PC-3 (cell line): ENCODE measurements at regions not wholly inside any gene's neighbourhood (a gene's known extent, or its start where the extent isn't known, plus 50 kb on each side); places are given as distances from the start of the nearest gene placed in this dataset.

Experiments used
- EZH2 ChIP-seq: fragments of 300-600 bp; sonication (generic); IDR thresholded peaks from one replicate; pipeline ENCODE4 v1.6.1; 2017; ENCODE audit warnings: antibody characterized with exemption, mild to moderate bottlenecking, low read length; ENCODE audit not compliant: unreplicated experiment
- TF ChIP-seq, protein P1 (sequence below): fragments of 300-600 bp; sonication (generic); conservative IDR thresholded peaks from 2 replicates; pipeline ENCODE4 v1.5.1; 2017; ENCODE audit warnings: antibody characterized with exemption, low read depth, mild to moderate bottlenecking, low read length

DNA sequence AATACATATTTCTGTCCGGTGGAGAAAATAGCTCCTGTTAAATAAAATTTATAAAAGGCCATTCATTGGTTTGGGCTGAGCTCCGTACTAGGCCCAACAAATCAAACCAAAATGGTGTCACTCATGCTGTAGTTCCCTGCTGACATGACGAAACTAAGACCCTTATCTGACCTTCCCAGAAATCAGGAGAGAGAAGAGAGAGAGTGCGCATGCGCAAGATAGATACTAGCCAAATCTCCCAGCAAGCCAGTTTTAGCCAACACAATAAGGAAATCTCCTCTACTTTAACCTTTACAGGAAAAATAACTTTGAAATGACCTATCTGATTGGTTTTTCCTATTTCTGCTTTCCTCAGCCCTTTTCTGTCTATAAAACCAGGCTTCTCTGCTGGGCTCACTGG is 152.7 kb upstream of the RMST start:
- TF ChIP-seq, protein P1, sequence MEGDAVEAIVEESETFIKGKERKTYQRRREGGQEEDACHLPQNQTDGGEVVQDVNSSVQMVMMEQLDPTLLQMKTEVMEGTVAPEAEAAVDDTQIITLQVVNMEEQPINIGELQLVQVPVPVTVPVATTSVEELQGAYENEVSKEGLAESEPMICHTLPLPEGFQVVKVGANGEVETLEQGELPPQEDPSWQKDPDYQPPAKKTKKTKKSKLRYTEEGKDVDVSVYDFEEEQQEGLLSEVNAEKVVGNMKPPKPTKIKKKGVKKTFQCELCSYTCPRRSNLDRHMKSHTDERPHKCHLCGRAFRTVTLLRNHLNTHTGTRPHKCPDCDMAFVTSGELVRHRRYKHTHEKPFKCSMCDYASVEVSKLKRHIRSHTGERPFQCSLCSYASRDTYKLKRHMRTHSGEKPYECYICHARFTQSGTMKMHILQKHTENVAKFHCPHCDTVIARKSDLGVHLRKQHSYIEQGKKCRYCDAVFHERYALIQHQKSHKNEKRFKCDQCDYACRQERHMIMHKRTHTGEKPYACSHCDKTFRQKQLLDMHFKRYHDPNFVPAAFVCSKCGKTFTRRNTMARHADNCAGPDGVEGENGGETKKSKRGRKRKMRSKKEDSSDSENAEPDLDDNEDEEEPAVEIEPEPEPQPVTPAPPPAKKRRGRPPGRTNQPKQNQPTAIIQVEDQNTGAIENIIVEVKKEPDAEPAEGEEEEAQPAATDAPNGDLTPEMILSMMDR, result no peak
- no peak for TF ChIP-seq EZH2
